ENCODE measurements at regions not wholly inside any gene's neighbourhood (a gene's known extent, or its start where the extent isn't known, plus 50 kb on each side); places are given as distances from the start of the nearest gene placed in this dataset.

GRCh38 chr15:93302080-93302765, 213.2 kb upstream of the RGMA start:
- H3K4me1 ChIP-seq (ENCODE audit: control insufficient read depth, low read depth, low read length) = no peaks in the 10 kb centered on the region
- no peak overlapping the region for H2BK15ac ChIP-seq (replicated peaks; ENCODE audit: low read depth)
- H2AK5ac ChIP-seq (ENCODE audit: low read length) = no peak overlapping the region
- H3K9ac ChIP-seq (ENCODE audit: low read length) = no peak overlapping the region
- H4K5ac ChIP-seq (ENCODE audit: low read length) = no peak overlapping the region
- H3K79me1 ChIP-seq (ENCODE audit: low read length) = no peaks in the 10 kb centered on the region
- no peak overlapping the region for H2BK120ac ChIP-seq (ENCODE audit: low read depth, low read length)
- H3K18ac ChIP-seq (ENCODE audit: low read length) = no peak overlapping the region
- no peak overlapping the region for H4K8ac ChIP-seq (ENCODE audit: low read depth, low read length)
- no peaks in the 10 kb centered on the region for H3K27me3 ChIP-seq (ENCODE audit: insufficient read depth, low read length, poor library complexity)
- DNase-seq = no peak
- H3K79me2 ChIP-seq (ENCODE audit: control insufficient read depth, insufficient read depth, low read length) = no peaks in the 10 kb centered on the region
- no peak overlapping the region for H3K23ac ChIP-seq (ENCODE audit: low read length)
- no peaks in the 10 kb centered on the region for H3K36me3 ChIP-seq (ENCODE audit: control insufficient read depth, insufficient read depth, low read length)
- H3K56ac ChIP-seq (ENCODE audit: low read length) = no peak overlapping the region
- H3K4me2 ChIP-seq (ENCODE audit: low read length) = no peak overlapping the region
- no peak overlapping the region for H3K4me3 ChIP-seq (ENCODE audit: low read length)
- no peak overlapping the region for H3K27ac ChIP-seq (ENCODE audit: low read depth, low read length)
- no peak overlapping the region for H3K4ac ChIP-seq (ENCODE audit: low read depth, low read length)
- WGBS (ENCODE audit: extremely low coverage, insufficient coverage, low lambda C conversion rate) = no CpG with 5 or more reads among the region's 6 CpGs
- H2BK5ac ChIP-seq (ENCODE audit: low read length) = no peak overlapping the region

DNA sequence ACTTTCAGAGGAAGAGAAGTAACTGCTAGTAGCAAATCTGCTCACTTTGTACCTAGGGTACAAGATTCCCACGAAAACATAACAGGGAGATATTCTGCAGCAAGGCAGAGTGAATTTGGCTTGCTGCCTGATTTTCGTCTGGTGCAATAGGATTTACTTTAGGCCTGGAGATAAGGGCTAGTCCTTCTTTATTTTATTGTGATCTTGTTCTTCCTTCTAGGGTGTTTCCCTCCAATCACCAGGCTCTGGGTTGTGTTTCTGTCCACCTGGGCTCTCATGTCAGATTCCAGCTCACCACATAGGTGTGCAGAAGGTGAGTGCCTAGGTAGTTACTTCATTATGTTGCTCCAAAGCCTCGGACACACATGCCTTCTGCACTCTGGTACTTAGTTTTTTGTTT, 211.8 kb upstream of the RGMA start:
- no peaks in the 10 kb centered on the region for H3K79me1 ChIP-seq (ENCODE audit: low read length)

GRCh38 chr15:93299675-93300074, 210.7 kb upstream of the RGMA start:
- Histone ChIP-seq H3K4me2 (ENCODE audit: low read length) (no peak overlapping the region), H2AK5ac (ENCODE audit: low read length) (no peak overlapping the region), H2BK5ac (ENCODE audit: low read length) (no peak overlapping the region), H3K18ac (ENCODE audit: low read length) (no peak overlapping the region), H3K4me3 (ENCODE audit: low read length) (no peak overlapping the region), H3K79me1 (ENCODE audit: low read length) (no peaks in the 10 kb centered on the region), H3K4me1 (ENCODE audit: control insufficient read depth, low read depth, low read length) (no peaks in the 10 kb centered on the region), H2BK120ac (ENCODE audit: low read depth, low read length) (no peak overlapping the region), H3K27me3 (ENCODE audit: insufficient read depth, low read length, poor library complexity) (no peaks in the 10 kb centered on the region), H3K56ac (ENCODE audit: low read length) (no peak overlapping the region), H2BK15ac (replicated peaks; ENCODE audit: low read depth) (no peak overlapping the region), H3K27ac (ENCODE audit: low read depth, low read length) (no peak overlapping the region), H3K36me3 (ENCODE audit: control insufficient read depth, insufficient read depth, low read length) (no peaks in the 10 kb centered on the region), H3K4ac (ENCODE audit: low read depth, low read length) (no peak overlapping the region), H3K79me2 (ENCODE audit: control insufficient read depth, insufficient read depth, low read length) (no peaks in the 10 kb centered on the region), H3K23ac (ENCODE audit: low read length) (no peak overlapping the region), H4K5ac (ENCODE audit: low read length) (no peak overlapping the region), H4K8ac (ENCODE audit: low read depth, low read length) (no peak overlapping the region), H3K9ac (ENCODE audit: low read length) (no peak overlapping the region)
- WGBS (ENCODE audit: extremely low coverage, insufficient coverage, low lambda C conversion rate) = no CpG with 5 or more reads among the region's 6 CpGs
- DNase-seq = no peak

More for the DNA sequence above, 211.8 kb upstream of the RGMA start:
- Histone ChIP-seq H3K27ac (ENCODE audit: low read depth, low read length) (no peak overlapping the region), H3K23ac (ENCODE audit: low read length) (no peak overlapping the region), H2BK5ac (ENCODE audit: low read length) (no peak overlapping the region), H3K4me1 (ENCODE audit: control insufficient read depth, low read depth, low read length) (no peaks in the 10 kb centered on the region), H3K36me3 (ENCODE audit: control insufficient read depth, insufficient read depth, low read length) (no peaks in the 10 kb centered on the region), H4K8ac (ENCODE audit: low read depth, low read length) (no peak overlapping the region), H4K5ac (ENCODE audit: low read length) (no peak overlapping the region), H3K79me2 (ENCODE audit: control insufficient read depth, insufficient read depth, low read length) (no peaks in the 10 kb centered on the region), H3K27me3 (ENCODE audit: insufficient read depth, low read length, poor library complexity) (no peaks in the 10 kb centered on the region), H2AK5ac (ENCODE audit: low read length) (no peak overlapping the region), H3K4me2 (ENCODE audit: low read length) (no peak overlapping the region), H2BK120ac (ENCODE audit: low read depth, low read length) (no peak overlapping the region), H3K56ac (ENCODE audit: low read length) (no peak overlapping the region), H3K4ac (ENCODE audit: low read depth, low read length) (no peak overlapping the region), H3K4me3 (ENCODE audit: low read length) (no peak overlapping the region), H2BK15ac (replicated peaks; ENCODE audit: low read depth) (no peak overlapping the region), H3K9ac (ENCODE audit: low read length) (no peak overlapping the region), H3K18ac (ENCODE audit: low read length) (no peak overlapping the region)
- no peak for DNase-seq
- no CpG with 5 or more reads among the region's 3 CpGs for WGBS (ENCODE audit: extremely low coverage, insufficient coverage, low lambda C conversion rate)

- Histone ChIP-seq H3K23ac (ENCODE audit: low read length) (no peak overlapping the region), H3K36me3 (ENCODE audit: control insufficient read depth, insufficient read depth, low read length) (no peaks in the 10 kb centered on the region), H3K18ac (ENCODE audit: low read length) (no peak overlapping the region), H3K56ac (ENCODE audit: low read length) (no peak overlapping the region), H3K4me3 (ENCODE audit: low read length) (no peak overlapping the region), H4K5ac (ENCODE audit: low read length) (no peak overlapping the region), H3K9ac (ENCODE audit: low read length) (no peak overlapping the region), H3K4me2 (ENCODE audit: low read length) (no peak overlapping the region), H3K4ac (ENCODE audit: low read depth, low read length) (no peak overlapping the region), H3K27me3 (ENCODE audit: insufficient read depth, low read length, poor library complexity) (no peaks in the 10 kb centered on the region), H3K27ac (ENCODE audit: low read depth, low read length) (no peak overlapping the region), H2BK120ac (ENCODE audit: low read depth, low read length) (no peak overlapping the region), H3K4me1 (ENCODE audit: control insufficient read depth, low read depth, low read length) (no peaks in the 10 kb centered on the region), H3K79me2 (ENCODE audit: control insufficient read depth, insufficient read depth, low read length) (no peaks in the 10 kb centered on the region), H4K8ac (ENCODE audit: low read depth, low read length) (no peak overlapping the region), H2BK5ac (ENCODE audit: low read length) (no peak overlapping the region), H3K79me1 (ENCODE audit: low read length) (no peaks in the 10 kb centered on the region), H2AK5ac (ENCODE audit: low read length) (no peak overlapping the region), H2BK15ac (replicated peaks; ENCODE audit: low read depth) (no peak overlapping the region)
- no CpG with 5 or more reads among the region's 9 CpGs for whole genome bisulfite sequencing (ENCODE audit: extremely low coverage, insufficient coverage, low lambda C conversion rate)
- no peak for DNase-seq
These were observed 209.9 kb upstream of the RGMA start for GRCh38 chr15:93298901-93299300.

- Histone ChIP-seq H3K79me1 (ENCODE audit: low read length) (no peaks in the 10 kb centered on the region), H3K79me2 (ENCODE audit: control insufficient read depth, insufficient read depth, low read length) (no peaks in the 10 kb centered on the region), H3K4me3 (ENCODE audit: low read length) (no peak overlapping the region), H3K4ac (ENCODE audit: low read depth, low read length) (no peak overlapping the region), H3K4me2 (ENCODE audit: low read length) (no peak overlapping the region), H3K27me3 (ENCODE audit: insufficient read depth, low read length, poor library complexity) (no peaks in the 10 kb centered on the region), H3K56ac (ENCODE audit: low read length) (no peak overlapping the region), H2BK15ac (replicated peaks; ENCODE audit: low read depth) (no peak overlapping the region), H2BK120ac (ENCODE audit: low read depth, low read length) (no peak overlapping the region), H2BK5ac (ENCODE audit: low read length) (no peak overlapping the region), H3K9ac (ENCODE audit: low read length) (no peak overlapping the region), H2AK5ac (ENCODE audit: low read length) (no peak overlapping the region), H4K5ac (ENCODE audit: low read length) (no peak overlapping the region), H3K23ac (ENCODE audit: low read length) (no peak overlapping the region), H4K8ac (ENCODE audit: low read depth, low read length) (no peak overlapping the region), H3K4me1 (ENCODE audit: control insufficient read depth, low read depth, low read length) (no peaks in the 10 kb centered on the region), H3K27ac (ENCODE audit: low read depth, low read length) (no peak overlapping the region), H3K36me3 (ENCODE audit: control insufficient read depth, insufficient read depth, low read length) (no peaks in the 10 kb centered on the region), H3K18ac (ENCODE audit: low read length) (no peak overlapping the region)
- no CpG with 5 or more reads among the region's 6 CpGs for WGBS (ENCODE audit: extremely low coverage, insufficient coverage, low lambda C conversion rate)
- DNase-seq = no peak
These were observed 207.9 kb upstream of the RGMA start for GRCh38 chr15:93296759-93297500.
